ENCODE measurements at regions not wholly inside any gene's neighbourhood (a gene's known extent, or its start where the extent isn't known, plus 50 kb on each side); places are given as distances from the start of the nearest gene placed in this dataset.
"Not testable (repeated sequence)": the region's sequence is repeated elsewhere in the genome, so short reads cannot be mapped to it uniquely, and the experiment has no call there.

GRCh38 chr21:38042246-38042645, 126.0 kb upstream of the KCNJ6 start:
- DNase-seq: no peak

GRCh38 chr21:38048167-38048566, 131.9 kb upstream of the KCNJ6 start:
- DNase-seq: no peak

- no peak for DNase-seq
Observed at GRCh38 chr21:38054334-38054733, 138.1 kb upstream of the KCNJ6 start.

- DNase-seq: no peak
Observed at GRCh38 chr21:38056481-38056880, 140.2 kb upstream of the KCNJ6 start.

GRCh38 chr21:38057626-38058025, 141.4 kb upstream of the KCNJ6 start:
- DNase-seq: no peak

- DNase-seq: no peak
Observed at GRCh38 chr21:38060533-38060932, 144.3 kb upstream of the KCNJ6 start.

GRCh38 chr21:38067086-38067739, 151.0 kb upstream of the KCNJ6 start:
- no peak for DNase-seq

- DNase-seq: no peak
Observed at GRCh38 chr21:38072489-38072888, 156.2 kb upstream of the KCNJ6 start.

- no peak for DNase-seq
Observed at GRCh38 chr21:38075833-38076587, 159.8 kb upstream of the KCNJ6 start.

- DNase-seq: no peak
Observed at GRCh38 chr21:38077569-38077968, 161.3 kb upstream of the KCNJ6 start.

GRCh38 chr21:38080888-38081287, 164.6 kb upstream of the KCNJ6 start:
- no peak for DNase-seq

- DNase-seq: no peak
Observed at GRCh38 chr21:38081708-38082107, 165.5 kb upstream of the KCNJ6 start.

- DNase-seq: no peak
Observed at GRCh38 chr21:38082936-38083485, 166.8 kb upstream of the KCNJ6 start.

GRCh38 chr21:38083535-38083934, 167.3 kb upstream of the KCNJ6 start:
- no peak for DNase-seq

GRCh38 chr21:38086580-38086979, 170.2 kb upstream of the KCNJ15 start:
- DNase-seq: no peak

GRCh38 chr21:38088916-38089762, 167.7 kb upstream of the KCNJ15 start:
- DNase-seq: no peak

- no peak for DNase-seq
Observed at GRCh38 chr21:38089763-38090046, 167.1 kb upstream of the KCNJ15 start.

GRCh38 chr21:38091061-38091460, 165.7 kb upstream of the KCNJ15 start:
- not testable (repeated sequence) for DNase-seq

GRCh38 chr21:38092051-38092450, 164.7 kb upstream of the KCNJ15 start:
- no peak for DNase-seq

- no peak for DNase-seq
Observed at GRCh38 chr21:38095220-38095619, 161.6 kb upstream of the KCNJ15 start.

GRCh38 chr21:38097789-38098188, 159.0 kb upstream of the KCNJ15 start:
- no peak for DNase-seq

- no peak for DNase-seq
Observed at GRCh38 chr21:38112219-38112789, 144.5 kb upstream of the KCNJ15 start.

- DNase-seq: no peak
Observed at GRCh38 chr21:38114717-38115333, 142.0 kb upstream of the KCNJ15 start.
